ENCODE measurements at regions not wholly inside any gene's neighbourhood (a gene's known extent, or its start where the extent isn't known, plus 50 kb on each side); places are given as distances from the start of the nearest gene placed in this dataset.

- TF ChIP-seq EZH2 (IDR thresholded peaks at IDR 0.05; ENCODE audit: borderline replicate concordance, low read depth, low read length, severe bottlenecking) (no peak), CTCF (IDR thresholded peaks at IDR 0.05; ENCODE audit: borderline replicate concordance, extremely low read depth, low read length, poor library complexity, severe bottlenecking) (no peak)
- ATAC-seq (ENCODE audit: insufficient read depth, low read depth) (no peak), DNase-seq (no peak)
- Histone ChIP-seq H3K4me2 (ENCODE audit: insufficient read depth, low read length) (no peak overlapping the region), H3K79me2 (ENCODE audit: insufficient read depth, low read length) (no peaks in the 10 kb centered on the region), H3K9me3 (ENCODE audit: insufficient read depth, low read length, severe bottlenecking) (no peaks in the 10 kb centered on the region), H4K20me1 (ENCODE audit: insufficient read depth, low read length) (no peaks in the 10 kb centered on the region), H3K36me3 (ENCODE audit: insufficient read depth, low read length) (no peaks in the 10 kb centered on the region), H3K4me1 (ENCODE audit: insufficient read depth, low read length) (no peaks in the 10 kb centered on the region), H3K27ac (ENCODE audit: low read length) (no peak overlapping the region), H3K27me3 (ENCODE audit: insufficient read depth, low read length, poor library complexity) (no peaks in the 10 kb centered on the region), H3K9ac (ENCODE audit: low read depth, low read length) (no peak overlapping the region), H3K4me3 (ENCODE audit: low read depth in 1 of 2, low read length in 2 of 2) (no peak overlapping the region), H2AFZ (ENCODE audit: low read depth, low read length) (no peak overlapping the region)
Observed at GRCh38 chr6:44016131-44016870, 111.0 kb downstream of the MRPL14 start.

DNA sequence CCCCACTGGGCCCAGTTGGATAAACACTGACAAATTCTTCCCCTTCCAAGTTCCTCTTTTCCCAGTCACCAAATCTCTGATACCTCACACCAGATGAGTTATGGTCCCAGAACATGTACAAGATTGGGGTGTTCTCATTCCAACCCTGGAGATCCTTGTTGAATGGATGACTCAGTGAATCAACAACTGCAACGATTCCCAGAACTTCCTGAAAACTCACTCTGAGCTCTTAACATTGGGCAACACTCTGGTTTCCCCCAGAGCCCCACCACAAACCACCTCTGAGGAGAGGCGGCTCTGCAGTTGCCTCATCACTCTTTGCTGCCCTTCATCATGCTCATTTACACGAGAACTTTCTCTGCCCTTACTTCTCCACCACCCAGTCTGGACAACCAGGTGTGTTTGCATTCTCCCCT is 115.2 kb downstream of the MRPL14 start:
- Histone ChIP-seq H3K9me3 (ENCODE audit: insufficient read depth, low read length, severe bottlenecking) (no peaks in the 10 kb centered on the region), H3K36me3 (ENCODE audit: insufficient read depth, low read length) (no peaks in the 10 kb centered on the region), H3K79me2 (ENCODE audit: insufficient read depth, low read length) (no peaks in the 10 kb centered on the region), H3K27ac (ENCODE audit: low read length) (no peak overlapping the region), H3K27me3 (ENCODE audit: insufficient read depth, low read length, poor library complexity) (peaks cover 3% of the 10 kb centered on the region), H3K4me3 (ENCODE audit: low read depth in 1 of 2, low read length in 2 of 2) (no peak overlapping the region), H3K9ac (ENCODE audit: low read depth, low read length) (no peak overlapping the region), H3K4me1 (ENCODE audit: insufficient read depth, low read length) (no peaks in the 10 kb centered on the region), H2AFZ (ENCODE audit: low read depth, low read length) (no peak overlapping the region), H3K4me2 (ENCODE audit: insufficient read depth, low read length) (no peak overlapping the region), H4K20me1 (ENCODE audit: insufficient read depth, low read length) (no peaks in the 10 kb centered on the region; the same call in 1 of the 2 replicates)
- TF ChIP-seq CTCF (IDR thresholded peaks at IDR 0.05; ENCODE audit: borderline replicate concordance, extremely low read depth, low read length, poor library complexity, severe bottlenecking) (no peak), EZH2 (IDR thresholded peaks at IDR 0.05; ENCODE audit: borderline replicate concordance, low read depth, low read length, severe bottlenecking) (no peak)
- ATAC-seq (ENCODE audit: insufficient read depth, low read depth) (0 out of 3 replicates have a peak, but pooled peaks have one; percentile 37), DNase-seq (no peak)

DNA sequence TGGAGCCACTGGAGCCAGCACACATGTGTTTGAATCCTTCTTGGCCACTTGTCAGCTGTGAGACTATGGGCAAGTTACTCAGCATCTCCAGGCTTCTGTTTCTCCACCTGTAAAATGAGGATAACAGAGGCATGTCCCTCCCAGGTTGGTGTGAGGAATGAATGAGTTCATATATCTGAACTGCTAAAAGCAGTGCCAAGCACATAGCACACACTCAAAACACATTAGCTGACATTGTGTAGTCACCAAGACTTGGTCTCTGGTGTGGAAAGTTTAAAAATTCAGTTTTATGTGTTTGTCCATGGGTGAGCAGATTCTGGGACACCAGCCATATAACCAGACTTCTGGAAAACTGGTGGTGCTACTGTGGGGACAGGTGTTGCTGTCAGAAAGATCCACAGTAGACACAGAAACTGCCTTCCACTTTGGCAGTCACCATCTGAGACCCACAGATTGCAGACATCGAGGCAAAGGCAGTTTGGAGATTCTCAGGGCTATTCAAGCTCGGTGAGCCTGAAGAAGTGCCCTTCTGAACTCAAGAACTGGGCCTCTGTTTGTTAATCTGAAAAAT is 115.8 kb downstream of the MRPL14 start:
- Histone ChIP-seq H3K27ac (ENCODE audit: low read length) (no peak overlapping the region), H3K4me3 (ENCODE audit: low read depth in 1 of 2, low read length in 2 of 2) (no peak overlapping the region)

More for the DNA sequence above, 115.8 kb downstream of the MRPL14 start:
- H3K36me3 ChIP-seq (ENCODE audit: insufficient read depth, low read length) = no peaks in the 10 kb centered on the region
- no peaks in the 10 kb centered on the region; the same call in 1 of the 2 replicates for H4K20me1 ChIP-seq (ENCODE audit: insufficient read depth, low read length)
- H3K4me2 ChIP-seq (ENCODE audit: insufficient read depth, low read length) = no peak overlapping the region
- no peak overlapping the region for H2AFZ ChIP-seq (ENCODE audit: low read depth, low read length)
- no peak for TF ChIP-seq CTCF (IDR thresholded peaks at IDR 0.05; ENCODE audit: borderline replicate concordance, extremely low read depth, low read length, poor library complexity, severe bottlenecking)
- no peak for TF ChIP-seq EZH2 (IDR thresholded peaks at IDR 0.05; ENCODE audit: borderline replicate concordance, low read depth, low read length, severe bottlenecking)
- H3K9me3 ChIP-seq (ENCODE audit: insufficient read depth, low read length, severe bottlenecking) = no peaks in the 10 kb centered on the region
- ATAC-seq (ENCODE audit: insufficient read depth, low read depth) = no peak
- no peaks in the 10 kb centered on the region for H3K79me2 ChIP-seq (ENCODE audit: insufficient read depth, low read length)
- no peak overlapping the region for H3K9ac ChIP-seq (ENCODE audit: low read depth, low read length)
- H3K27me3 ChIP-seq (ENCODE audit: insufficient read depth, low read length, poor library complexity) = peaks cover 3% of the 10 kb centered on the region
- no peak for DNase-seq
- H3K4me1 ChIP-seq (ENCODE audit: insufficient read depth, low read length) = no peaks in the 10 kb centered on the region

All from DND-41 (cell line).